HEK293 (cell line): ENCODE measurements at regions not wholly inside any gene's neighbourhood (a gene's known extent, or its start where the extent isn't known, plus 50 kb on each side); places are given as distances from the start of the nearest gene placed in this dataset.

Experiments used
- CTCF ChIA-PET: fragments of 350-600 bp; formaldehyde crosslinking; extraction: SDS; loops from one replicate; lab custom pipeline; 2021; ENCODE audit warnings: antibody characterized with exemption; lab: Yijun Ruan, JAX
- POLR2A ChIA-PET: fragments of 300-600 bp; formaldehyde crosslinking; extraction: SDS; loops from one replicate; lab custom pipeline; 2020; ENCODE audit warnings: antibody characterized with exemption, inconsistent platforms; lab: Yijun Ruan, JAX
- H3K27ac ChIP-seq: fragments of 200-500 bp; sonication (Bioruptor generic); 2 replicates; pipeline ENCODE4 v1.5.1; 2014; ENCODE audit warnings: low read depth, low read length, control low read depth, inconsistent platforms; ENCODE audit errors: extremely low read depth
- H3K36me3 ChIP-seq, 2 experiments: fragments of 200-500 bp in 1 of 2; sonication (Bioruptor generic) in 1 of 2; 1 replicate in 1 of 2; 2 replicates in 1 of 2; pipeline ENCODE4 v1.5.1; 2014 to 2017; ENCODE audit warnings: inconsistent platforms in 2 of 2, low read length in 2 of 2; ENCODE audit not compliant: control insufficient read depth in 2 of 2, insufficient read depth in 1 of 2
- H3K4me1 ChIP-seq: fragments of 200-500 bp; sonication (Bioruptor generic); 2 replicates; pipeline ENCODE4 v1.5.1; 2014; ENCODE audit warnings: mild to moderate bottlenecking, low read length, inconsistent platforms; ENCODE audit not compliant: control insufficient read depth, insufficient read depth
- H3K4me3 ChIP-seq: 2 replicates; pipeline ENCODE4 v1.5.1; 2011; ENCODE audit warnings: low read depth, mild to moderate bottlenecking, control low read depth, low read length, moderate library complexity
- H3K9me3 ChIP-seq: fragments of 200-500 bp; sonication (Bioruptor generic); 2 replicates; pipeline ENCODE4 v1.5.1; 2014; ENCODE audit warnings: low read depth, low read length, inconsistent platforms; ENCODE audit not compliant: control insufficient read depth, insufficient read depth
- GLIS2 ChIP-seq: fragments of 450-650 bp; formaldehyde crosslinking; IDR thresholded peaks from 2 replicates; pipeline ENCODE4 v1.5.1; 2016; ENCODE audit warnings: missing biosample characterization, missing genetic modification characterization
- MYNN ChIP-seq: fragments of 450-650 bp; formaldehyde crosslinking; IDR thresholded peaks from 2 replicates; pipeline ENCODE4 v1.5.1; 2016; ENCODE audit warnings: missing biosample characterization, missing genetic modification characterization, borderline replicate concordance
- OVOL3 ChIP-seq: fragments of 450-650 bp; formaldehyde crosslinking; IDR thresholded peaks from 2 replicates; pipeline ENCODE4 v1.5.1; 2016; ENCODE audit warnings: missing biosample characterization, missing genetic modification characterization
- SALL2 ChIP-seq: fragments of 450-650 bp; formaldehyde crosslinking; IDR thresholded peaks from 2 replicates; pipeline ENCODE4 v1.5.0; 2017; ENCODE audit warnings: missing biosample characterization, mild to moderate bottlenecking, missing genetic modification characterization, borderline replicate concordance
- SETDB1 ChIP-seq: IDR thresholded peaks from one replicate; pipeline ENCODE4 v1.6.1; 2017; ENCODE audit warnings: mild to moderate bottlenecking, low read length, moderate library complexity, mixed read lengths; ENCODE audit not compliant: insufficient read length
- SP7 ChIP-seq: fragments of 450-650 bp; formaldehyde crosslinking; IDR thresholded peaks from 2 replicates; pipeline ENCODE4 v1.5.1; 2016; ENCODE audit warnings: missing biosample characterization, missing genetic modification characterization
- ZBTB21 ChIP-seq: fragments of 450-650 bp; formaldehyde crosslinking; IDR thresholded peaks from 2 replicates; pipeline ENCODE4 v1.5.1; 2017; ENCODE audit warnings: missing biosample characterization, missing genetic modification characterization
- ZBTB6 ChIP-seq: fragments of 450-650 bp; formaldehyde crosslinking; IDR thresholded peaks from 2 replicates; pipeline ENCODE4 v1.5.1; 2017; ENCODE audit warnings: missing biosample characterization, missing genetic modification characterization
- ZNF132 ChIP-seq: fragments of 450-650 bp; formaldehyde crosslinking; IDR thresholded peaks from 2 replicates; pipeline ENCODE4 v1.5.1; 2017; ENCODE audit warnings: missing biosample characterization, missing genetic modification characterization, borderline replicate concordance
- ZNF140 ChIP-seq: fragments of 450-650 bp; formaldehyde crosslinking; IDR thresholded peaks from 2 replicates; pipeline ENCODE4 v1.5.1; 2016; ENCODE audit warnings: missing biosample characterization, missing genetic modification characterization
- ZNF175 ChIP-seq: fragments of 450-650 bp; formaldehyde crosslinking; IDR thresholded peaks from 2 replicates; pipeline ENCODE4 v1.5.1; 2016; ENCODE audit warnings: missing biosample characterization, missing genetic modification characterization
- ZNF37A ChIP-seq: fragments of 450-650 bp; IDR thresholded peaks from 2 replicates; pipeline ENCODE4 v1.5.1; 2018; ENCODE audit warnings: missing biosample characterization, missing genetic modification characterization
- ZNF555 ChIP-seq: fragments of 450-650 bp; formaldehyde crosslinking; conservative IDR thresholded peaks from 2 replicates; pipeline ENCODE4 v1.5.1; 2017; ENCODE audit warnings: missing biosample characterization, mild to moderate bottlenecking, missing genetic modification characterization, inconsistent platforms
- ZNF621 ChIP-seq: fragments of 450-650 bp; formaldehyde crosslinking; IDR thresholded peaks from 2 replicates; pipeline ENCODE4 v1.5.1; 2017; ENCODE audit warnings: missing biosample characterization, missing genetic modification characterization
- ZNF624 ChIP-seq: fragments of 450-650 bp; formaldehyde crosslinking; IDR thresholded peaks from 2 replicates; pipeline ENCODE4 v1.5.1; 2017; ENCODE audit warnings: missing biosample characterization, missing genetic modification characterization
- ZNF658 ChIP-seq: fragments of 450-650 bp; formaldehyde crosslinking; IDR thresholded peaks from 2 replicates; pipeline ENCODE4; 2016; ENCODE audit warnings: missing biosample characterization, missing genetic modification characterization
- ZNF768 ChIP-seq: fragments of 450-650 bp; formaldehyde crosslinking; IDR thresholded peaks from 2 replicates; pipeline ENCODE4 v1.5.1; 2018; ENCODE audit warnings: missing biosample characterization, mild to moderate bottlenecking, missing genetic modification characterization
- ZNF776 ChIP-seq: fragments of 450-650 bp; formaldehyde crosslinking; IDR thresholded peaks from 2 replicates; pipeline ENCODE4 v1.5.0; 2017; ENCODE audit warnings: missing biosample characterization, missing genetic modification characterization, borderline replicate concordance
- ZNF777 ChIP-seq: fragments of 450-650 bp; formaldehyde crosslinking; IDR thresholded peaks from 2 replicates; pipeline ENCODE4 v1.5.1; 2017; ENCODE audit warnings: missing biosample characterization, missing genetic modification characterization, borderline replicate concordance
- ZNF837 ChIP-seq: fragments of 450-650 bp; formaldehyde crosslinking; IDR thresholded peaks from 2 replicates; pipeline ENCODE4 v1.5.1; 2016; ENCODE audit warnings: missing biosample characterization, missing genetic modification characterization
- ZSCAN16 ChIP-seq: fragments of 450-650 bp; formaldehyde crosslinking; IDR thresholded peaks from 2 replicates; pipeline ENCODE4 v1.5.1; 2016; ENCODE audit warnings: missing biosample characterization, missing genetic modification characterization
- TF ChIP-seq, protein P1 (sequence below): fragments of 450-650 bp; formaldehyde crosslinking; IDR thresholded peaks from 2 replicates; pipeline ENCODE4 v1.5.1; 2016; ENCODE audit warnings: missing biosample characterization, missing genetic modification characterization
- TF ChIP-seq, protein P2 (sequence below): fragments of 450-650 bp; formaldehyde crosslinking; IDR thresholded peaks from 2 replicates; pipeline ENCODE4 v1.5.1; 2017; ENCODE audit warnings: missing biosample characterization, missing genetic modification characterization
- TF ChIP-seq, protein P3 (sequence below): fragments of 450-650 bp; formaldehyde crosslinking; IDR thresholded peaks from 2 replicates; pipeline ENCODE4 v1.5.1; 2017; ENCODE audit warnings: missing biosample characterization, missing genetic modification characterization
- TF ChIP-seq, protein P4 (sequence below): fragments of 450-650 bp; IDR thresholded peaks from 2 replicates; pipeline ENCODE4 v1.5.1; 2018; ENCODE audit warnings: missing biosample characterization, missing genetic modification characterization
- TF ChIP-seq, protein P5 (sequence below): fragments of 450-650 bp; formaldehyde crosslinking; IDR thresholded peaks from 2 replicates; pipeline ENCODE4 v1.5.1; 2016; ENCODE audit warnings: missing biosample characterization, missing genetic modification characterization

GRCh38 chr6:22101163-22101562 is 195.7 kb downstream of the PRL start:
- H3K4me1 ChIP-seq, result no peaks in the 10 kb centered on the region
- H3K4me3 ChIP-seq, result no peak overlapping the region
- TF ChIP-seq ZNF776, result no peak
- no peak for TF ChIP-seq ZBTB6
- TF ChIP-seq, protein P1, sequence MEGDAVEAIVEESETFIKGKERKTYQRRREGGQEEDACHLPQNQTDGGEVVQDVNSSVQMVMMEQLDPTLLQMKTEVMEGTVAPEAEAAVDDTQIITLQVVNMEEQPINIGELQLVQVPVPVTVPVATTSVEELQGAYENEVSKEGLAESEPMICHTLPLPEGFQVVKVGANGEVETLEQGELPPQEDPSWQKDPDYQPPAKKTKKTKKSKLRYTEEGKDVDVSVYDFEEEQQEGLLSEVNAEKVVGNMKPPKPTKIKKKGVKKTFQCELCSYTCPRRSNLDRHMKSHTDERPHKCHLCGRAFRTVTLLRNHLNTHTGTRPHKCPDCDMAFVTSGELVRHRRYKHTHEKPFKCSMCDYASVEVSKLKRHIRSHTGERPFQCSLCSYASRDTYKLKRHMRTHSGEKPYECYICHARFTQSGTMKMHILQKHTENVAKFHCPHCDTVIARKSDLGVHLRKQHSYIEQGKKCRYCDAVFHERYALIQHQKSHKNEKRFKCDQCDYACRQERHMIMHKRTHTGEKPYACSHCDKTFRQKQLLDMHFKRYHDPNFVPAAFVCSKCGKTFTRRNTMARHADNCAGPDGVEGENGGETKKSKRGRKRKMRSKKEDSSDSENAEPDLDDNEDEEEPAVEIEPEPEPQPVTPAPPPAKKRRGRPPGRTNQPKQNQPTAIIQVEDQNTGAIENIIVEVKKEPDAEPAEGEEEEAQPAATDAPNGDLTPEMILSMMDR (tag by site-specific recombination), result no peak
- TF ChIP-seq, protein P2, sequence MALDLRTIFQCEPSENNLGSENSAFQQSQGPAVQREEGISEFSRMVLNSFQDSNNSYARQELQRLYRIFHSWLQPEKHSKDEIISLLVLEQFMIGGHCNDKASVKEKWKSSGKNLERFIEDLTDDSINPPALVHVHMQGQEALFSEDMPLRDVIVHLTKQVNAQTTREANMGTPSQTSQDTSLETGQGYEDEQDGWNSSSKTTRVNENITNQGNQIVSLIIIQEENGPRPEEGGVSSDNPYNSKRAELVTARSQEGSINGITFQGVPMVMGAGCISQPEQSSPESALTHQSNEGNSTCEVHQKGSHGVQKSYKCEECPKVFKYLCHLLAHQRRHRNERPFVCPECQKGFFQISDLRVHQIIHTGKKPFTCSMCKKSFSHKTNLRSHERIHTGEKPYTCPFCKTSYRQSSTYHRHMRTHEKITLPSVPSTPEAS, result no peak
- TF ChIP-seq, protein P3, sequence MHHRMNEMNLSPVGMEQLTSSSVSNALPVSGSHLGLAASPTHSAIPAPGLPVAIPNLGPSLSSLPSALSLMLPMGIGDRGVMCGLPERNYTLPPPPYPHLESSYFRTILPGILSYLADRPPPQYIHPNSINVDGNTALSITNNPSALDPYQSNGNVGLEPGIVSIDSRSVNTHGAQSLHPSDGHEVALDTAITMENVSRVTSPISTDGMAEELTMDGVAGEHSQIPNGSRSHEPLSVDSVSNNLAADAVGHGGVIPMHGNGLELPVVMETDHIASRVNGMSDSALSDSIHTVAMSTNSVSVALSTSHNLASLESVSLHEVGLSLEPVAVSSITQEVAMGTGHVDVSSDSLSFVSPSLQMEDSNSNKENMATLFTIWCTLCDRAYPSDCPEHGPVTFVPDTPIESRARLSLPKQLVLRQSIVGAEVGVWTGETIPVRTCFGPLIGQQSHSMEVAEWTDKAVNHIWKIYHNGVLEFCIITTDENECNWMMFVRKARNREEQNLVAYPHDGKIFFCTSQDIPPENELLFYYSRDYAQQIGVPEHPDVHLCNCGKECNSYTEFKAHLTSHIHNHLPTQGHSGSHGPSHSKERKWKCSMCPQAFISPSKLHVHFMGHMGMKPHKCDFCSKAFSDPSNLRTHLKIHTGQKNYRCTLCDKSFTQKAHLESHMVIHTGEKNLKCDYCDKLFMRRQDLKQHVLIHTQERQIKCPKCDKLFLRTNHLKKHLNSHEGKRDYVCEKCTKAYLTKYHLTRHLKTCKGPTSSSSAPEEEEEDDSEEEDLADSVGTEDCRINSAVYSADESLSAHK, result no peak
- TF ChIP-seq ZNF555 (tag by site-specific recombination), result no peak
- H3K36me3 ChIP-seq, result no peaks in the 10 kb centered on the region
- H3K27ac ChIP-seq, result no peak overlapping the region
- CTCF ChIA-PET, result no interaction called here
- POLR2A ChIA-PET, result no interaction called here
- H3K9me3 ChIP-seq, result no peaks in the 10 kb centered on the region

- ChIA-PET POLR2A (no interaction called here), CTCF (no interaction called here)
- Histone ChIP-seq H3K4me3 (no peak overlapping the region), H3K36me3 (no peaks in the 10 kb centered on the region), H3K27ac (no peak overlapping the region), H3K4me1 (no peaks in the 10 kb centered on the region), H3K9me3 (no peaks in the 10 kb centered on the region)
- TF ChIP-seq ZNF132 (no peak), MYNN (tag by site-specific recombination) (no peak), ZNF658 (tag by site-specific recombination) (no peak), ZNF837 (no peak), ZNF175 (tag by site-specific recombination) (no peak), GLIS2 (no peak), ZNF777 (tag by site-specific recombination) (no peak), SETDB1 (no peak)
Observed at GRCh38 chr6:22102671-22103070, 194.2 kb downstream of the PRL start.

DNA sequence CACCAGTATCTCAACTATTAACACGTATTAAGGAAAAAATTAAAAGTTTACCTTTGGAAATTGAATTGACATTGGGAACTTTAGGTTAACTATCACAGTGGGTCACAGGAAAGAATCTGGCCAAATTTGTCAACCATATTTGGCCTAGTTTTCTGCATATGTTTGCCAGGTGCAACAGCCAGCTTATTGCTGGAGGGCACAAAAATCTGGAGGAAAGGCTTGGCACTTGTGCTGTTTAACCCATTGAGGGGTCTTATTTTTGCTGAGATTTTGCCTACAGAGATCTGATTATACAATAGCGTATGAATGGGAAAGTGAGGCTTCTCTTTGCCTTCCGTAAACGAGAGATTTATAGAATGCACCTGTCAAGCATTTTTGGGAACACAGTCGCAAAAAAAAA is 190.4 kb downstream of the PRL start:
- ChIA-PET CTCF (no interaction called here), POLR2A (no interaction called here)
- H3K4me1 ChIP-seq, result no peaks in the 10 kb centered on the region
- no peaks in the 10 kb centered on the region for H3K9me3 ChIP-seq
- H3K36me3 ChIP-seq, result no peaks in the 10 kb centered on the region
- H3K27ac ChIP-seq, result no peak overlapping the region
- no peak overlapping the region for H3K4me3 ChIP-seq
- TF ChIP-seq ZNF37A (no peak), OVOL3 (no peak), SALL2 (tag by site-specific recombination) (no peak), SP7 (no peak), ZNF768 (no peak), ZNF624 (tag by site-specific recombination) (no peak), ZBTB21 (tag by site-specific recombination) (no peak), ZSCAN16 (tag by site-specific recombination) (no peak), ZNF621 (no peak), ZNF140 (tag by site-specific recombination) (no peak)
- TF ChIP-seq, protein P4, sequence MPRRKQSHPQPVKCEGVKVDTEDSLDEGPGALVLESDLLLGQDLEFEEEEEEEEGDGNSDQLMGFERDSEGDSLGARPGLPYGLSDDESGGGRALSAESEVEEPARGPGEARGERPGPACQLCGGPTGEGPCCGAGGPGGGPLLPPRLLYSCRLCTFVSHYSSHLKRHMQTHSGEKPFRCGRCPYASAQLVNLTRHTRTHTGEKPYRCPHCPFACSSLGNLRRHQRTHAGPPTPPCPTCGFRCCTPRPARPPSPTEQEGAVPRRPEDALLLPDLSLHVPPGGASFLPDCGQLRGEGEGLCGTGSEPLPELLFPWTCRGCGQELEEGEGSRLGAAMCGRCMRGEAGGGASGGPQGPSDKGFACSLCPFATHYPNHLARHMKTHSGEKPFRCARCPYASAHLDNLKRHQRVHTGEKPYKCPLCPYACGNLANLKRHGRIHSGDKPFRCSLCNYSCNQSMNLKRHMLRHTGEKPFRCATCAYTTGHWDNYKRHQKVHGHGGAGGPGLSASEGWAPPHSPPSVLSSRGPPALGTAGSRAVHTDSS (tag by site-specific recombination), result no peak
- TF ChIP-seq, protein P5, sequence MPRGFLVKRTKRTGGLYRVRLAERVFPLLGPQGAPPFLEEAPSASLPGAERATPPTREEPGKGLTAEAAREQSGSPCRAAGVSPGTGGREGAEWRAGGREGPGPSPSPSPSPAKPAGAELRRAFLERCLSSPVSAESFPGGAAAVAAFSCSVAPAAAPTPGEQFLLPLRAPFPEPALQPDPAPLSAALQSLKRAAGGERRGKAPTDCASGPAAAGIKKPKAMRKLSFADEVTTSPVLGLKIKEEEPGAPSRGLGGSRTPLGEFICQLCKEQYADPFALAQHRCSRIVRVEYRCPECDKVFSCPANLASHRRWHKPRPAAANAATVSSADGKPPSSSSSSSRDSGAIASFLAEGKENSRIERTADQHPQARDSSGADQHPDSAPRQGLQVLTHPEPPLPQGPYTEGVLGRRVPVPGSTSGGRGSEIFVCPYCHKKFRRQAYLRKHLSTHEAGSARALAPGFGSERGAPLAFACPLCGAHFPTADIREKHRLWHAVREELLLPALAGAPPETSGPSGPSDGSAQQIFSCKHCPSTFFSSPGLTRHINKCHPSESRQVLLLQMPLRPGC (tag by site-specific recombination), result no peak
